ENCODE measurements at regions not wholly inside any gene's neighbourhood (a gene's known extent, or its start where the extent isn't known, plus 50 kb on each side); places are given as distances from the start of the nearest gene placed in this dataset.

GRCh38 chr15:27665002-27665401 is 434.1 kb downstream of the OCA2 start:
- TF ChIP-seq, protein P1, sequence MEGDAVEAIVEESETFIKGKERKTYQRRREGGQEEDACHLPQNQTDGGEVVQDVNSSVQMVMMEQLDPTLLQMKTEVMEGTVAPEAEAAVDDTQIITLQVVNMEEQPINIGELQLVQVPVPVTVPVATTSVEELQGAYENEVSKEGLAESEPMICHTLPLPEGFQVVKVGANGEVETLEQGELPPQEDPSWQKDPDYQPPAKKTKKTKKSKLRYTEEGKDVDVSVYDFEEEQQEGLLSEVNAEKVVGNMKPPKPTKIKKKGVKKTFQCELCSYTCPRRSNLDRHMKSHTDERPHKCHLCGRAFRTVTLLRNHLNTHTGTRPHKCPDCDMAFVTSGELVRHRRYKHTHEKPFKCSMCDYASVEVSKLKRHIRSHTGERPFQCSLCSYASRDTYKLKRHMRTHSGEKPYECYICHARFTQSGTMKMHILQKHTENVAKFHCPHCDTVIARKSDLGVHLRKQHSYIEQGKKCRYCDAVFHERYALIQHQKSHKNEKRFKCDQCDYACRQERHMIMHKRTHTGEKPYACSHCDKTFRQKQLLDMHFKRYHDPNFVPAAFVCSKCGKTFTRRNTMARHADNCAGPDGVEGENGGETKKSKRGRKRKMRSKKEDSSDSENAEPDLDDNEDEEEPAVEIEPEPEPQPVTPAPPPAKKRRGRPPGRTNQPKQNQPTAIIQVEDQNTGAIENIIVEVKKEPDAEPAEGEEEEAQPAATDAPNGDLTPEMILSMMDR (IDR thresholded peaks at IDR 0.05; ENCODE audit: low read depth, low read length), result no peak
- TF ChIP-seq POLR2A (IDR thresholded peaks at IDR 0.05; ENCODE audit: extremely low read depth, insufficient read length) (no peak), MYC (IDR thresholded peaks at IDR 0.05; ENCODE audit: low read depth, low read length) (no peak)

Data from NB4 (cell line).